ENCODE measurements at regions not wholly inside any gene's neighbourhood (a gene's known extent, or its start where the extent isn't known, plus 50 kb on each side); places are given as distances from the start of the nearest gene placed in this dataset.

GRCh38 chr2:5982903-5983265 lies 290.7 kb downstream of the SOX11 start:
- no peaks in the 10 kb centered on the region for H3K79me2 ChIP-seq (ENCODE audit: control insufficient read depth, insufficient read depth, low read length)
- no peak for TF ChIP-seq CTCF (IDR thresholded peaks at IDR 0.05)
- no peak for TF ChIP-seq EZH2 (IDR thresholded peaks at IDR 0.05; ENCODE audit: borderline replicate concordance, insufficient read depth, low read depth, low read length, poor library complexity, severe bottlenecking)
- Mint-ChIP-seq H3K4me1 (no peaks in the 10 kb centered on the region), H3K4me3 (no peak overlapping the region), H3K9me3 (ENCODE audit: insufficient read depth) (no peaks in the 10 kb centered on the region), H3K27ac (no peak overlapping the region), H3K27me3 (peaks cover 4% of the 10 kb centered on the region)
- H2AFZ ChIP-seq (ENCODE audit: insufficient read depth, low read depth, low read length, poor library complexity, severe bottlenecking): no peak overlapping the region
- H3K4me1 ChIP-seq (ENCODE audit: control insufficient read depth in 2 of 2, insufficient read depth in 2 of 2, low read length in 2 of 2): no peaks in the 10 kb centered on the region
- H3K36me3 ChIP-seq (replicated peaks in 1 of 2; ENCODE audit: control extremely low read depth in 1 of 2, control insufficient read depth in 1 of 2, extremely low read depth in 1 of 2, insufficient read depth in 2 of 2, low read length in 1 of 2): no peaks in the 10 kb centered on the region
- DNase-seq (no peak), ATAC-seq (ENCODE audit: low read depth) (no peak)
- no peak overlapping the region for H3K27ac ChIP-seq (ENCODE audit: low read length in 2 of 2)
- H3K9me3 ChIP-seq (ENCODE audit: control extremely low read depth in 1 of 3, control insufficient read depth in 2 of 3, insufficient read depth in 1 of 3, low read length in 2 of 3): peaks cover 0 to 7% (median 0%) of the 10 kb centered on the region in 3 donors
- intact Hi-C loops (cut with micrococcal nuclease): no loop called here
- 94% methylated on average over 10 of the region's 11 CpGs for WGBS (ENCODE audit: insufficient coverage)
- POLR2A ChIA-PET: no interaction called here
- peaks cover 0 to 3% (median 0%) of the 10 kb centered on the region in 4 experiments for H3K27me3 ChIP-seq (replicated peaks in 1 of 4; ENCODE audit: control extremely low read depth in 1 of 4, control insufficient read depth in 3 of 4, insufficient read depth in 4 of 4, low read length in 3 of 4)
- no peaks in the 10 kb centered on the region for H4K20me1 ChIP-seq (ENCODE audit: control insufficient read depth, insufficient read depth, low read length, poor library complexity, severe bottlenecking)
- H3K4me3 ChIP-seq (ENCODE audit: control extremely low read depth in 1 of 5, extremely low read depth in 1 of 5, insufficient read depth in 1 of 5, low read depth in 2 of 5, low read length in 4 of 5): no peak overlapping the region
- H3K4me2 ChIP-seq (replicated peaks; ENCODE audit: low read depth, low read length, poor library complexity, severe bottlenecking): no peak overlapping the region
- CTCF ChIA-PET: no interaction called here
- H3K9ac ChIP-seq (ENCODE audit: low read length): no peak overlapping the region

GRCh38 chr2:5983511-5984272 lies 291.5 kb downstream of the SOX11 start:
- H3K36me3 ChIP-seq (replicated peaks in 1 of 2; ENCODE audit: control extremely low read depth in 1 of 2, control insufficient read depth in 1 of 2, extremely low read depth in 1 of 2, insufficient read depth in 2 of 2, low read length in 1 of 2): no peaks in the 10 kb centered on the region
- H3K9ac ChIP-seq (ENCODE audit: low read length): no peak overlapping the region
- H3K4me1 ChIP-seq (ENCODE audit: control insufficient read depth in 2 of 2, insufficient read depth in 2 of 2, low read length in 2 of 2): no peaks in the 10 kb centered on the region
- H3K79me2 ChIP-seq (ENCODE audit: control insufficient read depth, insufficient read depth, low read length): no peaks in the 10 kb centered on the region
- TF ChIP-seq CTCF (IDR thresholded peaks at IDR 0.05): no peak
- no peak for TF ChIP-seq EZH2 (IDR thresholded peaks at IDR 0.05; ENCODE audit: borderline replicate concordance, insufficient read depth, low read depth, low read length, poor library complexity, severe bottlenecking)
- H3K27me3 ChIP-seq (replicated peaks in 1 of 4; ENCODE audit: control extremely low read depth in 1 of 4, control insufficient read depth in 3 of 4, insufficient read depth in 4 of 4, low read length in 3 of 4): peaks cover 0 to 3% (median 0%) of the 10 kb centered on the region in 4 experiments
- H2AFZ ChIP-seq (ENCODE audit: insufficient read depth, low read depth, low read length, poor library complexity, severe bottlenecking): no peak overlapping the region
- no peak overlapping the region for H3K4me2 ChIP-seq (replicated peaks; ENCODE audit: low read depth, low read length, poor library complexity, severe bottlenecking)
- intact Hi-C loops (cut with micrococcal nuclease): no loop called here
- peaks cover 0 to 7% (median 0%) of the 10 kb centered on the region in 3 donors for H3K9me3 ChIP-seq (ENCODE audit: control extremely low read depth in 1 of 3, control insufficient read depth in 2 of 3, insufficient read depth in 1 of 3, low read length in 2 of 3)
- no peak overlapping the region for H3K27ac ChIP-seq (ENCODE audit: low read length in 2 of 2)
- Mint-ChIP-seq H3K27me3 (peaks cover 4% of the 10 kb centered on the region), H3K9me3 (ENCODE audit: insufficient read depth) (no peaks in the 10 kb centered on the region), H3K4me1 (no peaks in the 10 kb centered on the region), H3K4me3 (no peak overlapping the region), H3K27ac (no peak overlapping the region)
- POLR2A ChIA-PET: no interaction called here
- no peaks in the 10 kb centered on the region for H4K20me1 ChIP-seq (ENCODE audit: control insufficient read depth, insufficient read depth, low read length, poor library complexity, severe bottlenecking)
- WGBS (ENCODE audit: insufficient coverage): 84% methylated on average over 4 of the region's 13 CpGs
- DNase-seq: no peak
- no peak overlapping the region for H3K4me3 ChIP-seq (ENCODE audit: control extremely low read depth in 1 of 5, extremely low read depth in 1 of 5, insufficient read depth in 1 of 5, low read depth in 2 of 5, low read length in 4 of 5)
- no peak for ATAC-seq (ENCODE audit: low read depth)
- CTCF ChIA-PET: no interaction called here

Data from B cell (primary cell).